Neural progenitor cell (in vitro differentiated cells): ENCODE measurements at regions not wholly inside any gene's neighbourhood (a gene's known extent, or its start where the extent isn't known, plus 50 kb on each side); places are given as distances from the start of the nearest gene placed in this dataset.
"Not testable (repeated sequence)": the region's sequence is repeated elsewhere in the genome, so short reads cannot be mapped to it uniquely, and the experiment has no call there.

Source experiments
- DNase-seq: peaks from one replicate; pipeline ENCODE4 v3.0.0-alpha.2; 2016; ENCODE audit warnings: low spot score
- H2AFZ ChIP-seq: fragments of 200-600 bp; sonication (generic); replicated peaks from 2 replicates; pipeline ENCODE4 v1.6.1; 2016; ENCODE audit warnings: antibody characterized with exemption
- H3F3A ChIP-seq: fragments of 200-600 bp; sonication (generic); 2 replicates; pipeline ENCODE4 v1.6.1; 2016; ENCODE audit warnings: antibody characterized with exemption, low read depth
- H3K27ac ChIP-seq: fragments of 200-600 bp; sonication (generic); 2 replicates; pipeline ENCODE4 v1.5.1; 2016; ENCODE audit warnings: mild to moderate bottlenecking
- H3K27me3 ChIP-seq: fragments of 200-600 bp; sonication (generic); 2 replicates; pipeline ENCODE4 v1.6.1; 2016; ENCODE audit warnings: mild to moderate bottlenecking, moderate library complexity
- H3K36me3 ChIP-seq: fragments of 200-600 bp; sonication (generic); 2 replicates; pipeline ENCODE4 v1.5.1; 2016
- H3K4me1 ChIP-seq: fragments of 200-600 bp; sonication (generic); 2 replicates; pipeline ENCODE4 v1.6.1; 2016; ENCODE audit warnings: mixed run types
- H3K4me2 ChIP-seq: fragments of 200-600 bp; sonication (generic); 2 replicates; pipeline ENCODE4 v1.6.1; 2016
- H3K4me3 ChIP-seq: fragments of 200-600 bp; sonication (generic); 2 replicates; pipeline ENCODE4 v1.5.1; 2016
- H3K79me2 ChIP-seq: fragments of 200-600 bp; sonication (generic); 2 replicates; pipeline ENCODE4 v1.6.1; 2016; ENCODE audit warnings: low read depth
- H3K9ac ChIP-seq: fragments of 200-600 bp; sonication (generic); 2 replicates; pipeline ENCODE4 v1.6.1; 2016
- H3K9me3 ChIP-seq: fragments of 200-600 bp; sonication (generic); 2 replicates; pipeline ENCODE4 v1.5.1; 2016; ENCODE audit warnings: low read depth
- H4K20me1 ChIP-seq: fragments of 200-600 bp; sonication (generic); 2 replicates; pipeline ENCODE4 v1.6.1; 2016; ENCODE audit warnings: low read depth
- H3K27ac Mint-ChIP-seq: 3 replicates; pipeline ENCODE4 v1.8.0; 2021; ENCODE audit warnings: mixed read lengths
- H3K27me3 Mint-ChIP-seq: 2 replicates; pipeline ENCODE4 v1.8.0; 2022; ENCODE audit warnings: low read depth, mild to moderate bottlenecking, inconsistent platforms, moderate library complexity, mixed read lengths; ENCODE audit not compliant: insufficient read depth
- H3K36me3 Mint-ChIP-seq: 3 replicates; pipeline ENCODE4 v1.8.0; 2021; ENCODE audit warnings: mixed read lengths
- H3K4me1 Mint-ChIP-seq: 3 replicates; pipeline ENCODE4 v1.8.0; 2021; ENCODE audit warnings: mixed read lengths
- H3K4me3 Mint-ChIP-seq: 3 replicates; pipeline ENCODE4 v1.8.0; 2021; ENCODE audit warnings: mild to moderate bottlenecking, moderate library complexity, mixed read lengths
- H3K9me3 Mint-ChIP-seq: 3 replicates; pipeline ENCODE4 v1.8.0; 2020; ENCODE audit warnings: mixed read lengths
- CTCF ChIP-seq: fragments of 200-600 bp; sonication (generic); IDR thresholded peaks from 2 replicates; pipeline ENCODE4 v1.5.1; 2017; ENCODE audit warnings: antibody characterized with exemption, mild to moderate bottlenecking
- EZH2 ChIP-seq: fragments of 200-600 bp; sonication (generic); IDR thresholded peaks from 2 replicates; pipeline ENCODE4 v1.6.1; 2017; ENCODE audit warnings: antibody characterized with exemption, mild to moderate bottlenecking, moderate library complexity
- EZH2phosphoT487 ChIP-seq: fragments of 200-600 bp; sonication (generic); IDR thresholded peaks from 2 replicates; pipeline ENCODE4 v1.6.1; 2017; ENCODE audit warnings: antibody characterized with exemption

GRCh38 chrX:47776292-47777006, 60.3 kb upstream of the ZNF81 start:
- no peaks in the 10 kb centered on the region for H3K36me3 Mint-ChIP-seq
- Histone ChIP-seq H3K4me3 (no peak overlapping the region), H2AFZ (no peak overlapping the region), H3K27me3 (no peaks in the 10 kb centered on the region), H3F3A (no peaks in the 10 kb centered on the region), H3K79me2 (no peaks in the 10 kb centered on the region), H3K9ac (no peak overlapping the region), H3K4me1 (no peaks in the 10 kb centered on the region), H3K36me3 (no peaks in the 10 kb centered on the region), H3K9me3 (peaks cover 26% of the 10 kb centered on the region), H3K4me2 (no peak overlapping the region), H4K20me1 (no peaks in the 10 kb centered on the region), H3K27ac (no peak overlapping the region)
- H3K4me1 Mint-ChIP-seq: no peaks in the 10 kb centered on the region
- H3K27ac Mint-ChIP-seq: no peak overlapping the region
- no peak overlapping the region for H3K4me3 Mint-ChIP-seq
- peaks cover 2% of the 10 kb centered on the region for H3K27me3 Mint-ChIP-seq
- H3K9me3 Mint-ChIP-seq: peaks cover 7% of the 10 kb centered on the region
- DNase-seq: no peak
- TF ChIP-seq CTCF (no peak), EZH2 (no peak), EZH2phosphoT487 (no peak)

GRCh38 chrX:47772764-47773163, 63.9 kb upstream of the ZNF81 start:
- H3K9me3 ChIP-seq: no peaks in the 10 kb centered on the region
- no peak overlapping the region for H3K9ac ChIP-seq
- no peaks in the 10 kb centered on the region for H3K4me1 ChIP-seq
- Mint-ChIP-seq H3K27ac (no peak overlapping the region), H3K36me3 (peaks cover 2% of the 10 kb centered on the region), H3K9me3 (peaks cover 13% of the 10 kb centered on the region), H3K27me3 (peaks cover 2% of the 10 kb centered on the region), H3K4me3 (no peak overlapping the region), H3K4me1 (no peaks in the 10 kb centered on the region)
- DNase-seq: no peak
- no peaks in the 10 kb centered on the region for H4K20me1 ChIP-seq
- no peaks in the 10 kb centered on the region for H3K36me3 ChIP-seq
- no peaks in the 10 kb centered on the region for H3K79me2 ChIP-seq
- no peak for TF ChIP-seq CTCF
- no peak for TF ChIP-seq EZH2
- TF ChIP-seq EZH2phosphoT487: no peak
- no peaks in the 10 kb centered on the region for H3K27me3 ChIP-seq
- no peaks in the 10 kb centered on the region for H3F3A ChIP-seq
- no peak overlapping the region for H3K4me2 ChIP-seq
- no peak overlapping the region for H3K4me3 ChIP-seq
- no peak overlapping the region for H3K27ac ChIP-seq
- H2AFZ ChIP-seq: no peak overlapping the region

- peaks cover 12% of the 10 kb centered on the region for H3K9me3 Mint-ChIP-seq
- no peaks in the 10 kb centered on the region for H3K27me3 ChIP-seq
- no peak overlapping the region for H3K4me3 Mint-ChIP-seq
- H3K79me2 ChIP-seq: no peaks in the 10 kb centered on the region
- H3F3A ChIP-seq: no peaks in the 10 kb centered on the region
- DNase-seq: no peak
- no peak overlapping the region for H2AFZ ChIP-seq
- TF ChIP-seq EZH2 (no peak), CTCF (no peak), EZH2phosphoT487 (no peak)
- peaks cover 2% of the 10 kb centered on the region for H3K36me3 Mint-ChIP-seq
- H3K27ac Mint-ChIP-seq: no peak overlapping the region
- peaks cover 2% of the 10 kb centered on the region for H3K27me3 Mint-ChIP-seq
- no peaks in the 10 kb centered on the region for H3K4me1 ChIP-seq
- no peak overlapping the region for H3K4me2 ChIP-seq
- no peaks in the 10 kb centered on the region for H4K20me1 ChIP-seq
- no peak overlapping the region for H3K9ac ChIP-seq
- no peaks in the 10 kb centered on the region for H3K9me3 ChIP-seq
- H3K4me3 ChIP-seq: no peak overlapping the region
- no peaks in the 10 kb centered on the region for H3K36me3 ChIP-seq
- no peaks in the 10 kb centered on the region for H3K4me1 Mint-ChIP-seq
- H3K27ac ChIP-seq: no peak overlapping the region
These were observed 65.2 kb upstream of the ZNF81 start for GRCh38 chrX:47771473-47771872.

GRCh38 chrX:47762826-47763225, 73.9 kb upstream of the ZNF81 start:
- H3F3A ChIP-seq, H3K36me3 Mint-ChIP-seq, H3K4me3 Mint-ChIP-seq, H3K9ac ChIP-seq, H3K4me1 Mint-ChIP-seq, H3K9me3 Mint-ChIP-seq, H3K27me3 ChIP-seq, H4K20me1 ChIP-seq, H3K4me1 ChIP-seq, H3K36me3 ChIP-seq, H3K27ac ChIP-seq, H3K9me3 ChIP-seq, H3K4me3 ChIP-seq, H3K27me3 Mint-ChIP-seq, H3K79me2 ChIP-seq, H3K4me2 ChIP-seq, H3K27ac Mint-ChIP-seq, DNase-seq, H2AFZ ChIP-seq: not testable (repeated sequence)
